DOHH2 (cell line): ENCODE measurements at regions not wholly inside any gene's neighbourhood (a gene's known extent, or its start where the extent isn't known, plus 50 kb on each side); places are given as distances from the start of the nearest gene placed in this dataset.

Experiments used
- H3F3A ChIP-seq: fragments of 200-600 bp; sonication (generic), shearing (Covaris generic); 2 replicates; pipeline ENCODE4 v1.6.0; 2016; ENCODE audit warnings: antibody characterized with exemption, mild to moderate bottlenecking; ENCODE audit not compliant: control insufficient read depth, insufficient read depth
- H3K27ac ChIP-seq: fragments of 200-600 bp; sonication (generic); 2 replicates; pipeline ENCODE4 v1.5.1; 2014; ENCODE audit warnings: low read depth, mild to moderate bottlenecking, low read length, moderate library complexity
- H3K27me3 ChIP-seq: fragments of 200-600 bp; sonication (generic); 2 replicates; pipeline ENCODE4 v1.6.1; 2014; ENCODE audit warnings: mild to moderate bottlenecking, low read length, mixed read lengths; ENCODE audit not compliant: control insufficient read depth
- H3K36me3 ChIP-seq: fragments of 200-600 bp; sonication (generic); 2 replicates; pipeline ENCODE4 v1.6.1; 2014; ENCODE audit warnings: mild to moderate bottlenecking, low read length, moderate library complexity, mixed read lengths; ENCODE audit not compliant: control insufficient read depth
- H3K4me1 ChIP-seq: fragments of 200-600 bp; sonication (generic); 2 replicates; pipeline ENCODE4 v1.6.1; 2014; ENCODE audit warnings: mild to moderate bottlenecking, low read length, mixed read lengths; ENCODE audit not compliant: control insufficient read depth
- H3K4me2 ChIP-seq: fragments of 200-600 bp; sonication (generic); 2 replicates; pipeline ENCODE4 v1.6.0; 2014; ENCODE audit warnings: mild to moderate bottlenecking, low read length, moderate library complexity
- H3K4me3 ChIP-seq: fragments of 200-600 bp; sonication (generic); 2 replicates; pipeline ENCODE4 v1.5.1; 2014; ENCODE audit warnings: mild to moderate bottlenecking, low read length, mixed read lengths
- H3K79me2 ChIP-seq: fragments of 200-600 bp; sonication (generic); 2 replicates; pipeline ENCODE4 v1.6.1; 2014; ENCODE audit warnings: mild to moderate bottlenecking, low read length, mixed read lengths; ENCODE audit not compliant: control insufficient read depth
- H3K9me2 ChIP-seq: fragments of 200-600 bp; sonication (generic); replicated peaks from 2 replicates; pipeline ENCODE4 v1.6.1; 2014; ENCODE audit warnings: mild to moderate bottlenecking, low read length, mixed read lengths; ENCODE audit not compliant: control insufficient read depth
- H3K9me3 ChIP-seq: fragments of 200-600 bp; sonication (generic); 2 replicates; pipeline ENCODE4 v1.6.1; 2014; ENCODE audit warnings: antibody characterized with exemption, low read length, mixed read lengths; ENCODE audit not compliant: control insufficient read depth, insufficient read depth
- H4K20me1 ChIP-seq: fragments of 200-600 bp; sonication (generic); 2 replicates; pipeline ENCODE4 v1.6.0; 2014; ENCODE audit warnings: low read depth, mild to moderate bottlenecking, antibody characterized with exemption, low read length, moderate library complexity; ENCODE audit not compliant: control insufficient read depth, insufficient read depth
- EZH2phosphoT487 ChIP-seq: fragments of 200-600 bp; sonication (generic); IDR thresholded peaks from 2 replicates; pipeline ENCODE4 v1.6.1; 2017; ENCODE audit warnings: borderline replicate concordance, mild to moderate bottlenecking, antibody characterized with exemption, low read length, moderate library complexity, mixed read lengths
- TF ChIP-seq, protein P1 (sequence below): fragments of 200-600 bp; sonication (generic); IDR thresholded peaks from one replicate; pipeline ENCODE4 v1.5.1; 2014; ENCODE audit warnings: antibody characterized with exemption, mild to moderate bottlenecking, low read depth, low read length; ENCODE audit not compliant: poor library complexity, severe bottlenecking

- Histone ChIP-seq H3K27ac (no peak overlapping the region), H3K4me3 (no peak overlapping the region), H3K4me1 (no peaks in the 10 kb centered on the region), H3K27me3 (no peaks in the 10 kb centered on the region), H3K4me2 (no peak overlapping the region), H3F3A (no peaks in the 10 kb centered on the region), H4K20me1 (no peaks in the 10 kb centered on the region), H3K9me2 (no peaks in the 10 kb centered on the region), H3K36me3 (no peaks in the 10 kb centered on the region), H3K9me3 (peaks cover 5% of the 10 kb centered on the region; the same call in 1 of the 2 replicates), H3K79me2 (no peaks in the 10 kb centered on the region)
- TF ChIP-seq, protein P1, sequence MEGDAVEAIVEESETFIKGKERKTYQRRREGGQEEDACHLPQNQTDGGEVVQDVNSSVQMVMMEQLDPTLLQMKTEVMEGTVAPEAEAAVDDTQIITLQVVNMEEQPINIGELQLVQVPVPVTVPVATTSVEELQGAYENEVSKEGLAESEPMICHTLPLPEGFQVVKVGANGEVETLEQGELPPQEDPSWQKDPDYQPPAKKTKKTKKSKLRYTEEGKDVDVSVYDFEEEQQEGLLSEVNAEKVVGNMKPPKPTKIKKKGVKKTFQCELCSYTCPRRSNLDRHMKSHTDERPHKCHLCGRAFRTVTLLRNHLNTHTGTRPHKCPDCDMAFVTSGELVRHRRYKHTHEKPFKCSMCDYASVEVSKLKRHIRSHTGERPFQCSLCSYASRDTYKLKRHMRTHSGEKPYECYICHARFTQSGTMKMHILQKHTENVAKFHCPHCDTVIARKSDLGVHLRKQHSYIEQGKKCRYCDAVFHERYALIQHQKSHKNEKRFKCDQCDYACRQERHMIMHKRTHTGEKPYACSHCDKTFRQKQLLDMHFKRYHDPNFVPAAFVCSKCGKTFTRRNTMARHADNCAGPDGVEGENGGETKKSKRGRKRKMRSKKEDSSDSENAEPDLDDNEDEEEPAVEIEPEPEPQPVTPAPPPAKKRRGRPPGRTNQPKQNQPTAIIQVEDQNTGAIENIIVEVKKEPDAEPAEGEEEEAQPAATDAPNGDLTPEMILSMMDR = no peak
- no peak for TF ChIP-seq EZH2phosphoT487
Measured at GRCh38 chr4:32748498-32748897, 2028.3 kb downstream of the PCDH7 start.

DNA sequence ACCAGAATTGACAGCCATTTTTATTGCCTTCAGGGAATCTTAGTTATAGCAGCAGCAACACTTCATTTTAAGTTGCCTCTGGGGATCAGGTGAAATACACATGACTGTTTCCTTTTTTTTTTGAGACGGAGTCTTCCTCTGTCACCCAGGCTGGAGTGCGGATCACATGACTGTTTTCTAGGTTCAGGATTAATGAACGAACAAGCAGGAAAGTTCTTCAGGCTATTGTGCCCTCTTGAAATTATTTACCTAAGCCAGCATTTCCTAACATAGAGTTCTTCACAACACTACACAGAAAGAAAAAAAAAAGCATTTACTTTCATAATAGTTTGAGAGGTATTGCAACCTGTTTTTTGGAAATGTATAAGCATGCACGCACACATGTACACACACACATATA lies 2032.8 kb downstream of the PCDH7 start:
- peaks cover 5% of the 10 kb centered on the region; the same call in 1 of the 2 replicates for H3K9me3 ChIP-seq
- no peaks in the 10 kb centered on the region for H3F3A ChIP-seq
- no peaks in the 10 kb centered on the region for H3K27me3 ChIP-seq
- H3K4me2 ChIP-seq = no peak overlapping the region
- no peaks in the 10 kb centered on the region for H3K36me3 ChIP-seq
- TF ChIP-seq EZH2phosphoT487 = no peak
- TF ChIP-seq, protein P1 = no peak
- H3K27ac ChIP-seq = no peak overlapping the region
- H3K9me2 ChIP-seq = no peaks in the 10 kb centered on the region
- H3K4me1 ChIP-seq = no peaks in the 10 kb centered on the region
- H4K20me1 ChIP-seq = no peaks in the 10 kb centered on the region
- no peak overlapping the region for H3K4me3 ChIP-seq
- no peaks in the 10 kb centered on the region for H3K79me2 ChIP-seq

- Histone ChIP-seq H3K4me1 (no peaks in the 10 kb centered on the region), H3K4me3 (no peak overlapping the region), H3K27ac (no peak overlapping the region), H3K79me2 (no peaks in the 10 kb centered on the region), H3K27me3 (no peaks in the 10 kb centered on the region), H3K36me3 (no peaks in the 10 kb centered on the region), H3K4me2 (no peak overlapping the region), H3F3A (no peaks in the 10 kb centered on the region), H4K20me1 (no peaks in the 10 kb centered on the region), H3K9me2 (no peaks in the 10 kb centered on the region), H3K9me3 (no peaks in the 10 kb centered on the region)
- no peak for TF ChIP-seq EZH2phosphoT487
- TF ChIP-seq, protein P1 = no peak
Measured at GRCh38 chr4:32768664-32769389, 2048.7 kb downstream of the PCDH7 start.

GRCh38 chr4:32771491-32771890 lies 2051.3 kb downstream of the PCDH7 start:
- Histone ChIP-seq H3K4me2 (no peak overlapping the region), H3K4me3 (no peak overlapping the region), H3K9me2 (no peaks in the 10 kb centered on the region), H3K9me3 (no peaks in the 10 kb centered on the region), H4K20me1 (no peaks in the 10 kb centered on the region), H3K36me3 (no peaks in the 10 kb centered on the region), H3K27me3 (no peaks in the 10 kb centered on the region), H3F3A (no peaks in the 10 kb centered on the region), H3K4me1 (no peaks in the 10 kb centered on the region), H3K79me2 (no peaks in the 10 kb centered on the region), H3K27ac (no peak overlapping the region)
- no peak for TF ChIP-seq EZH2phosphoT487
